K562 (cell line): ENCODE measurements at regions not wholly inside any gene's neighbourhood (a gene's known extent, or its start where the extent isn't known, plus 50 kb on each side); places are given as distances from the start of the nearest gene placed in this dataset.

Source experiments
- BACH1 ChIP-seq: fragments of 200-800 bp; sonication (Bioruptor generic); IDR thresholded peaks from 2 replicates; pipeline ENCODE4 v1.6.1; 2016; ENCODE audit warnings: missing genetic modification characterization, missing compliant biosample characterization
- CCNT2 ChIP-seq: IDR thresholded peaks from 2 replicates; pipeline ENCODE4 v1.6.1; 2011; ENCODE audit warnings: borderline replicate concordance, low read depth, mild to moderate bottlenecking, moderate library complexity, mixed read lengths, low read length; ENCODE audit not compliant: insufficient read length; ENCODE audit errors: extremely low read depth
- CHD1 ChIP-seq: fragments of 200-600 bp; sonication (generic); IDR thresholded peaks from one replicate; pipeline ENCODE4 v1.6.1; 2012; ENCODE audit warnings: mild to moderate bottlenecking, moderate library complexity, low read length, inconsistent platforms
- CLOCK ChIP-seq: fragments of 250-450 bp; sonication (Bioruptor Pico); IDR thresholded peaks from 2 replicates; pipeline ENCODE4 v1.4.0; 2020; ENCODE audit warnings: mild to moderate bottlenecking, moderate library complexity, borderline replicate concordance
- E2F4 ChIP-seq: sonication (generic); formaldehyde crosslinking; IDR thresholded peaks from 2 replicates; pipeline ENCODE4 v1.8.0; 2022; ENCODE audit warnings: mild to moderate bottlenecking, low read depth, missing genetic modification reagents
- GATAD2B ChIP-seq: fragments of 450-650 bp; IDR thresholded peaks from 2 replicates; pipeline ENCODE4 v1.6.1; 2017; ENCODE audit warnings: mild to moderate bottlenecking, borderline replicate concordance
- HIVEP1 ChIP-seq: fragments of 250-450 bp; sonication (Bioruptor Pico); IDR thresholded peaks from 2 replicates; pipeline ENCODE4 v1.4.0; 2020; ENCODE audit warnings: mild to moderate bottlenecking
- IRF2 ChIP-seq: sonication (generic); formaldehyde crosslinking; IDR thresholded peaks from 2 replicates; pipeline ENCODE4 v1.8.1; 2022; ENCODE audit warnings: mild to moderate bottlenecking, missing genetic modification reagents
- MAFK ChIP-seq: IDR thresholded peaks from 2 replicates; pipeline ENCODE4 v1.6.1; 2011; ENCODE audit warnings: low read length, improper control_type of control experiment
- POLR3A ChIP-seq: IDR thresholded peaks from 2 replicates; pipeline ENCODE4 v1.6.1; 2011; ENCODE audit warnings: borderline replicate concordance, mild to moderate bottlenecking, moderate library complexity; ENCODE audit not compliant: insufficient read length, insufficient read depth; ENCODE audit errors: extremely low read depth
- SIN3A ChIP-seq, 2 experiments: fragments of 150-350 bp in 1 of 2; IDR thresholded peaks; 2 replicates each; pipeline ENCODE4 v1.6.1; 2011 to 2016; ENCODE audit warnings: borderline replicate concordance in 2 of 2, low read depth in 2 of 2, low read length in 2 of 2, mild to moderate bottlenecking in 2 of 2, moderate library complexity in 2 of 2; ENCODE audit not compliant: control insufficient read depth in 1 of 2
- ZNF12 ChIP-seq: sonication (generic); formaldehyde crosslinking; IDR thresholded peaks from 2 replicates; pipeline ENCODE4 v1.4.0; 2020; ENCODE audit warnings: mild to moderate bottlenecking, missing genetic modification reagents

DNA sequence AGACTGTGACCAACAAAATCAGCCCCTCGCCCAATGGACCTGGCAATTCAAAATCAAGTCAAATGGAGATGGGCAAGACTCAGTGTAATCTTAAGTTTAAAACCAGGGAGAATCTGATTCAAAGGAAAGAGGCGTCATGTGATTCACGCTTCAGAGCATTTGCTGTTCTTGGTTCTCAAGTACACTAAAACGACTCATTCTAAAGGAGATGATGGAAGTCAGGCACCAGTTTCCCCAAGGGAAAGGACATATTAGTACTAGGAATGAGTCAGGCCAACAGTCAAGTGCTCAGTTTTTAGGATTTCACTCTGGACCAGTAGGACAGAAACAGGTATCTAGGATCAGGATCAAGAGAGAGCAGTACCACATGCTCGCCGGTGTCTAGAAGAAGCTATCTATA is 429.6 kb downstream of the PLPP3 start:
- TF ChIP-seq SIN3A (IDR thresholded peaks at IDR 0.05; ENCODE audit: borderline replicate concordance in 2 of 2, control insufficient read depth in 1 of 2, low read depth in 2 of 2, low read length in 2 of 2) (no peak), BACH1 (tag) (no peak), CLOCK (CRISPR knock-in tag) (no peak), HIVEP1 (no peak), CHD1 (no peak), POLR3A (no peak), GATAD2B (no peak), MAFK (no peak), CCNT2 (no peak), IRF2 (CRISPR knock-in tag) (no peak), ZNF12 (no peak), E2F4 (CRISPR knock-in tag) (no peak)
